ENCODE measurements at regions not wholly inside any gene's neighbourhood (a gene's known extent, or its start where the extent isn't known, plus 50 kb on each side); places are given as distances from the start of the nearest gene placed in this dataset.

DNA sequence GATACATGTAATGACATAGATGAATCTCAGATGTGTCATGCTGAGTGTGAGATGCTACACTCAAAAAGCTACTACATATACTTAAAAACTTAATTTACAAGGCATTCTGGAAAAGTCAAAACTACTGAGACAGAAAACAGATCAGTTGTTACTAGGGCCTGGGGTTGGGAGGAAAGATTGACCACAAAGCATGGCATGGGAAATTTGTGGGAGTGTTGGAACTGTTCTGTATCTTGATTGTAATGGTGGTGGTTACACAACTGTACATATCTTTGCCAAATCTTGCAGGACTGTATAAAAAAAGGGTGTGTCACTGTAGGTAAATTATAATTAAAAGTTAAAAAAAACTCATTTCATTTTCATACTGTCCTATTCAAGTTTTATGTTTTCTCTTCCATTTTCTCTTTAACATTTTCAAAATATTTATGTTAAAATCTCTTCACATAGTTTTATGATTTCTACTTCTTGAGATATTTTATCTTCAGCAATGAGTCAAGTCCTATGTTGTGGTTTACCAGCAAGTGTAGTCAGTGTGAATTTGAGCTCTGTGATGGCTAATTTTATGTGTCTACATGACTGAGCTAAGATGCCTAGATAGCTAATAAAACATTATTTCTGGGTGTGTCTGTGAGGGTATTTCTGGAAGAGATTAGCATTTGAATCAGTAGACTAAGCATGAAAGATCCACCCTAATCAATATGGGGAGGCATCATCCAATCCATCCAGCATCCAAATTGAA lies 58.6 kb upstream of the VRK2 start:
- no peak for DNase-seq (ENCODE audit: extremely low read depth, low read depth)
- TF ChIP-seq, protein P1, sequence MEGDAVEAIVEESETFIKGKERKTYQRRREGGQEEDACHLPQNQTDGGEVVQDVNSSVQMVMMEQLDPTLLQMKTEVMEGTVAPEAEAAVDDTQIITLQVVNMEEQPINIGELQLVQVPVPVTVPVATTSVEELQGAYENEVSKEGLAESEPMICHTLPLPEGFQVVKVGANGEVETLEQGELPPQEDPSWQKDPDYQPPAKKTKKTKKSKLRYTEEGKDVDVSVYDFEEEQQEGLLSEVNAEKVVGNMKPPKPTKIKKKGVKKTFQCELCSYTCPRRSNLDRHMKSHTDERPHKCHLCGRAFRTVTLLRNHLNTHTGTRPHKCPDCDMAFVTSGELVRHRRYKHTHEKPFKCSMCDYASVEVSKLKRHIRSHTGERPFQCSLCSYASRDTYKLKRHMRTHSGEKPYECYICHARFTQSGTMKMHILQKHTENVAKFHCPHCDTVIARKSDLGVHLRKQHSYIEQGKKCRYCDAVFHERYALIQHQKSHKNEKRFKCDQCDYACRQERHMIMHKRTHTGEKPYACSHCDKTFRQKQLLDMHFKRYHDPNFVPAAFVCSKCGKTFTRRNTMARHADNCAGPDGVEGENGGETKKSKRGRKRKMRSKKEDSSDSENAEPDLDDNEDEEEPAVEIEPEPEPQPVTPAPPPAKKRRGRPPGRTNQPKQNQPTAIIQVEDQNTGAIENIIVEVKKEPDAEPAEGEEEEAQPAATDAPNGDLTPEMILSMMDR (IDR thresholded peaks at IDR 0.05; ENCODE audit: low read depth, low read length), result no peak

DNA sequence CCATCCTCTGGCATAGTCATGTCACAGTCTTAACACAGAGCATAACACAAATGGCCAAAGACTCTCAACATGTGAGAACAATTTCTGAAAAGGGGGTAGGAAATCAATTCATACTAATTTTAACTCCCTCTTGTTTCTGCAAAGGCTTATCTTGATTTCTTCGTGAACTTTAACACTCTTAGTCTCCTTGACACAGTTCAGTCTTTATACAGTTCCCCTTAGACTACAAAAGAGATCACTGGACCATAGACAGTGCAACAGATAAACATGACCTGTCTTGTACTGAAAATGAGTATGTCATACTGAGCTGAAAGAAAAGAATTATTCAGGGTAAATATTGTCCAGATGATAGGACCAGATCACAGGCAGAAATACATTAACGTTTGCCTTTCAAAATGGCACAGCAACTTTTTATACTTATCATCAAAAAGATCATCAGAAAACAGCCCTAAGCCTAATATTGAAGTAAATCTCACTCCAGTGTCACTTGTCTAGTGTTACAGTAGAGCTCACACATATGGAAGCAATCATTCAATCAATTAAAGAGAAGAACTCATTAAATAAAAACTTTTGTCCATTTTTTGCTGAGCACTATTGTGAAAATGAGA lies 56.4 kb upstream of the VRK2 start:
- TF ChIP-seq, protein P1 (IDR thresholded peaks at IDR 0.05; ENCODE audit: low read depth, low read length), result no peak
- DNase-seq (ENCODE audit: extremely low read depth, low read depth), result no peak

Data from AG09319 (cell line).